HepG2 (cell line): ENCODE measurements at regions not wholly inside any gene's neighbourhood (a gene's known extent, or its start where the extent isn't known, plus 50 kb on each side); places are given as distances from the start of the nearest gene placed in this dataset.

ENCODE experiments used
- MTF2 ChIP-seq: sonication (generic); formaldehyde crosslinking; IDR thresholded peaks from 2 replicates; pipeline ENCODE4 v1.5.0; 2020; ENCODE audit warnings: missing genetic modification reagents, borderline replicate concordance
- XRCC5 ChIP-seq: fragments of 200-400 bp; formaldehyde crosslinking; optimal IDR thresholded peaks from 2 replicates; pipeline ENCODE3; 2017; ENCODE audit warnings: mild to moderate bottlenecking, low read length
- TF ChIP-seq, protein P1 (sequence below): sonication (generic); formaldehyde crosslinking; IDR thresholded peaks from 2 replicates; pipeline ENCODE4 v1.4.0; 2020; ENCODE audit warnings: missing genetic modification reagents
- TF ChIP-seq, protein P2 (sequence below): sonication (generic); formaldehyde crosslinking; IDR thresholded peaks from 2 replicates; pipeline ENCODE4 v1.8.0; 2022; ENCODE audit warnings: mild to moderate bottlenecking, missing genetic modification reagents, borderline replicate concordance
- TF ChIP-seq, protein P3 (sequence below): IDR thresholded peaks from 2 replicates; pipeline ENCODE4 v1.6.1; 2012; ENCODE audit warnings: low read length, improper control_type of control experiment

DNA sequence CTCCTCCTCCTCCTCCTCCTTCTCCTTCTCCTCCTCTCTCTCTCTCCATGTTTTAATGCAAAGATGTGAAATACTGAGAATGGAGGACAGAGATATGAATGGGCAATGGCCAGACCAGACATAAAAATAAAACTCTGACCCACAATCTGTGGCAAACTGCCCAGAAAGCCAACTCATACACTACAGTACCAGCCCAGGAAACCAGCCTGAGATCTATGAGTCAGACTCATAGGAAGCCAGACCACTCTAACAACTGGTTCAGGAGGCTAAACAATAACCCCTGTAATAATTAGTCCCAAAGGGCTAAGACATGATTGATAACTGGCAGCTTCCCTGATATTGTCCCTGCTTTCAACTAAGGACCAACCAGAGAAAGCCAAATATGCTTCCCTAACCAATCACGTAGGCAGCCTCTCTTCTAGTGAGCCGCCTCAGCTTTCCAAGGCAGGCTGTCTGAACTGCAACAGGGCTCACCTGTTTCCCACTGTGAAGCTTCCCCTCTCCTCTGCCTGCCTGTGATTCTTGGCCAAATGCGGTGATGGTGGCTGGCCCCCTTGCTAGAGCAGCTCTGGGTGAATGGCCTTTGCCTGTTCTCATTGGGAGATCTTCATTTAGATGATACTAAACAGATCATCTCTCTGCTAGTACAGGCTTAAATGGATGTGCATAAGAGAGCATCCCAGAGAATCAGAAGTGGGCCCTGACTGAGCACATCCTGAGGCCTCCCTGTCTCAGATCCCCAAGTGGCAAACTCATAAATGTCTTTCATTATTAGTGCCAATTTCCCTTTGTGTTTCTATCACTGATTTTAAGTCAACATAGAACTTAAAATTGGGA is 817.6 kb downstream of the TNS3 start (continued):
- TF ChIP-seq, protein P1, sequence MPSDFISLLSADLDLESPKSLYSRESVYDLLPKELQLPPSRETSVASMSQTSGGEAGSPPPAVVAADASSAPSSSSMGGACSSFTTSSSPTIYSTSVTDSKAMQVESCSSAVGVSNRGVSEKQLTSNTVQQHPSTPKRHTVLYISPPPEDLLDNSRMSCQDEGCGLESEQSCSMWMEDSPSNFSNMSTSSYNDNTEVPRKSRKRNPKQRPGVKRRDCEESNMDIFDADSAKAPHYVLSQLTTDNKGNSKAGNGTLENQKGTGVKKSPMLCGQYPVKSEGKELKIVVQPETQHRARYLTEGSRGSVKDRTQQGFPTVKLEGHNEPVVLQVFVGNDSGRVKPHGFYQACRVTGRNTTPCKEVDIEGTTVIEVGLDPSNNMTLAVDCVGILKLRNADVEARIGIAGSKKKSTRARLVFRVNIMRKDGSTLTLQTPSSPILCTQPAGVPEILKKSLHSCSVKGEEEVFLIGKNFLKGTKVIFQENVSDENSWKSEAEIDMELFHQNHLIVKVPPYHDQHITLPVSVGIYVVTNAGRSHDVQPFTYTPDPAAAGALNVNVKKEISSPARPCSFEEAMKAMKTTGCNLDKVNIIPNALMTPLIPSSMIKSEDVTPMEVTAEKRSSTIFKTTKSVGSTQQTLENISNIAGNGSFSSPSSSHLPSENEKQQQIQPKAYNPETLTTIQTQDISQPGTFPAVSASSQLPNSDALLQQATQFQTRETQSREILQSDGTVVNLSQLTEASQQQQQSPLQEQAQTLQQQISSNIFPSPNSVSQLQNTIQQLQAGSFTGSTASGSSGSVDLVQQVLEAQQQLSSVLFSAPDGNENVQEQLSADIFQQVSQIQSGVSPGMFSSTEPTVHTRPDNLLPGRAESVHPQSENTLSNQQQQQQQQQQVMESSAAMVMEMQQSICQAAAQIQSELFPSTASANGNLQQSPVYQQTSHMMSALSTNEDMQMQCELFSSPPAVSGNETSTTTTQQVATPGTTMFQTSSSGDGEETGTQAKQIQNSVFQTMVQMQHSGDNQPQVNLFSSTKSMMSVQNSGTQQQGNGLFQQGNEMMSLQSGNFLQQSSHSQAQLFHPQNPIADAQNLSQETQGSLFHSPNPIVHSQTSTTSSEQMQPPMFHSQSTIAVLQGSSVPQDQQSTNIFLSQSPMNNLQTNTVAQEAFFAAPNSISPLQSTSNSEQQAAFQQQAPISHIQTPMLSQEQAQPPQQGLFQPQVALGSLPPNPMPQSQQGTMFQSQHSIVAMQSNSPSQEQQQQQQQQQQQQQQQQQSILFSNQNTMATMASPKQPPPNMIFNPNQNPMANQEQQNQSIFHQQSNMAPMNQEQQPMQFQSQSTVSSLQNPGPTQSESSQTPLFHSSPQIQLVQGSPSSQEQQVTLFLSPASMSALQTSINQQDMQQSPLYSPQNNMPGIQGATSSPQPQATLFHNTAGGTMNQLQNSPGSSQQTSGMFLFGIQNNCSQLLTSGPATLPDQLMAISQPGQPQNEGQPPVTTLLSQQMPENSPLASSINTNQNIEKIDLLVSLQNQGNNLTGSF (CRISPR knock-in tag), result no peak
- TF ChIP-seq XRCC5, result no peak
- TF ChIP-seq MTF2, result no peak
- TF ChIP-seq, protein P2, sequence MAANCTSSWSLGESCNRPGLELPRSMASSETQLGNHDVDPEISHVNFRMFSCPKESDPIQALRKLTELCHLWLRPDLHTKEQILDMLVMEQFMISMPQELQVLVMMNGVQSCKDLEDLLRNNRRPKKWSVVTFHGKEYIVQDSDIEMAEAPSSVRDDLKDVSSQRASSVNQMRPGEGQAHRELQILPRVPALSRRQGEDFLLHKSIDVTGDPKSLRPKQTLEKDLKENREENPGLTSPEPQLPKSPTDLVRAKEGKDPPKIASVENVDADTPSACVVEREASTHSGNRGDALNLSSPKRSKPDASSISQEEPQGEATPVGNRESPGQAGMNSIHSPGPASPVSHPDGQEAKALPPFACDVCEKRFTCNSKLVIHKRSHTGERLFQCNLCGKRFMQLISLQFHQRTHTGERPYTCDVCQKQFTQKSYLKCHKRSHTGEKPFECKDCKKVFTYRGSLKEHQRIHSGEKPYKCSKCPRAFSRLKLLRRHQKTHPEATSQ, result no peak
- TF ChIP-seq, protein P3, sequence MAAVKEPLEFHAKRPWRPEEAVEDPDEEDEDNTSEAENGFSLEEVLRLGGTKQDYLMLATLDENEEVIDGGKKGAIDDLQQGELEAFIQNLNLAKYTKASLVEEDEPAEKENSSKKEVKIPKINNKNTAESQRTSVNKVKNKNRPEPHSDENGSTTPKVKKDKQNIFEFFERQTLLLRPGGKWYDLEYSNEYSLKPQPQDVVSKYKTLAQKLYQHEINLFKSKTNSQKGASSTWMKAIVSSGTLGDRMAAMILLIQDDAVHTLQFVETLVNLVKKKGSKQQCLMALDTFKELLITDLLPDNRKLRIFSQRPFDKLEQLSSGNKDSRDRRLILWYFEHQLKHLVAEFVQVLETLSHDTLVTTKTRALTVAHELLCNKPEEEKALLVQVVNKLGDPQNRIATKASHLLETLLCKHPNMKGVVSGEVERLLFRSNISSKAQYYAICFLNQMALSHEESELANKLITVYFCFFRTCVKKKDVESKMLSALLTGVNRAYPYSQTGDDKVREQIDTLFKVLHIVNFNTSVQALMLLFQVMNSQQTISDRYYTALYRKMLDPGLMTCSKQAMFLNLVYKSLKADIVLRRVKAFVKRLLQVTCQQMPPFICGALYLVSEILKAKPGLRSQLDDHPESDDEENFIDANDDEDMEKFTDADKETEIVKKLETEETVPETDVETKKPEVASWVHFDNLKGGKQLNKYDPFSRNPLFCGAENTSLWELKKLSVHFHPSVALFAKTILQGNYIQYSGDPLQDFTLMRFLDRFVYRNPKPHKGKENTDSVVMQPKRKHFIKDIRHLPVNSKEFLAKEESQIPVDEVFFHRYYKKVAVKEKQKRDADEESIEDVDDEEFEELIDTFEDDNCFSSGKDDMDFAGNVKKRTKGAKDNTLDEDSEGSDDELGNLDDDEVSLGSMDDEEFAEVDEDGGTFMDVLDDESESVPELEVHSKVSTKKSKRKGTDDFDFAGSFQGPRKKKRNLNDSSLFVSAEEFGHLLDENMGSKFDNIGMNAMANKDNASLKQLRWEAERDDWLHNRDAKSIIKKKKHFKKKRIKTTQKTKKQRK, result no peak
